ENCODE measurements at regions not wholly inside any gene's neighbourhood (a gene's known extent, or its start where the extent isn't known, plus 50 kb on each side); places are given as distances from the start of the nearest gene placed in this dataset.

GRCh38 chr4:175281894-175282293, 363.7 kb downstream of the ADAM29 start:
- TF ChIP-seq ZNF433 (tag by site-specific recombination; IDR thresholded peaks at IDR 0.05; ENCODE audit: low read depth) (no peak), CTCF (tag by site-specific recombination; IDR thresholded peaks at IDR 0.05) (no peak)

Data from HEK293 (cell line).